OCI-LY7 (cell line): ENCODE measurements at regions not wholly inside any gene's neighbourhood (a gene's known extent, or its start where the extent isn't known, plus 50 kb on each side); places are given as distances from the start of the nearest gene placed in this dataset.

Experiments
- BruUV-seq: library from RNA; stranded (reverse); fragments of 400-500 nt; replicated peaks from 2 replicates; lab custom pipeline; 2021; lab: Mats Ljungman, UMichigan
- CTCF ChIA-PET: fragments of 300-600 bp; sonication (Branson Sonifier 250); formaldehyde crosslinking; loops from one replicate; lab custom pipeline; 2022; ENCODE audit warnings: antibody characterized with exemption; ENCODE audit not compliant: unreplicated experiment; lab: Charles Lee
- POLR2A ChIA-PET: fragments of 300-600 bp; sonication (Branson Sonifier 250); formaldehyde crosslinking; loops from one replicate; lab custom pipeline; 2022; ENCODE audit warnings: antibody characterized with exemption; lab: Charles Lee
- DNase-seq: peaks from one replicate; pipeline ENCODE4 v3.0.0-alpha.2; 2015; ENCODE audit warnings: low spot score
- H2AFZ ChIP-seq: fragments of 200-600 bp; sonication (generic), shearing (Covaris generic); 2 replicates; pipeline ENCODE4 v1.6.1; 2014; ENCODE audit warnings: mild to moderate bottlenecking, antibody characterized with exemption, low read length, moderate library complexity
- H3K27ac ChIP-seq: fragments of 200-600 bp; sonication (generic); 2 replicates; pipeline ENCODE4 v1.5.1; 2014; ENCODE audit warnings: mixed run types, low read depth, mild to moderate bottlenecking, moderate library complexity, low read length, inconsistent platforms; ENCODE audit not compliant: poor library complexity, severe bottlenecking
- H3K36me3 ChIP-seq: fragments of 200-600 bp; sonication (generic); 2 replicates; pipeline ENCODE4 v1.6.1; 2014; ENCODE audit warnings: mild to moderate bottlenecking, antibody characterized with exemption, low read length, moderate library complexity, mixed read lengths; ENCODE audit not compliant: insufficient read depth
- H3K4me1 ChIP-seq: fragments of 200-600 bp; sonication (generic); 2 replicates; pipeline ENCODE4 v1.5.1; 2014; ENCODE audit warnings: mild to moderate bottlenecking, low read length; ENCODE audit not compliant: insufficient read depth, poor library complexity, severe bottlenecking
- H3K4me2 ChIP-seq: fragments of 200-600 bp; sonication (generic); 2 replicates; pipeline ENCODE4 v1.6.1; 2014; ENCODE audit warnings: mild to moderate bottlenecking, low read length
- H3K4me3 ChIP-seq: fragments of 200-600 bp; sonication (generic); 2 replicates; pipeline ENCODE4 v1.5.1; 2014; ENCODE audit warnings: mild to moderate bottlenecking, low read depth, low read length; ENCODE audit not compliant: poor library complexity, severe bottlenecking
- H3K79me2 ChIP-seq: fragments of 200-600 bp; sonication (generic); 2 replicates; pipeline ENCODE4 v1.6.1; 2016; ENCODE audit warnings: low read depth, mild to moderate bottlenecking, low read length, moderate library complexity, mixed read lengths; ENCODE audit not compliant: insufficient read depth
- H3K9me2 ChIP-seq: fragments of 200-600 bp; sonication (generic); 2 replicates; pipeline ENCODE4 v1.6.1; 2016; ENCODE audit warnings: mild to moderate bottlenecking, low read length, mixed read lengths; ENCODE audit not compliant: insufficient read depth
- H3K9me3 ChIP-seq: fragments of 200-600 bp; sonication (generic); 2 replicates; pipeline ENCODE4 v1.6.1; 2014; ENCODE audit warnings: mild to moderate bottlenecking, mixed run types, low read length, mixed read lengths
- H4K20me1 ChIP-seq: fragments of 200-600 bp; sonication (generic); 2 replicates; pipeline ENCODE4 v1.6.1; 2014; ENCODE audit warnings: mild to moderate bottlenecking, antibody characterized with exemption, low read length, moderate library complexity, mixed read lengths; ENCODE audit not compliant: insufficient read depth
- CTCF ChIP-seq: fragments of 200-600 bp; sonication (generic); conservative IDR thresholded peaks from 2 replicates; pipeline ENCODE4 v1.5.1; 2014; ENCODE audit warnings: mild to moderate bottlenecking, antibody characterized with exemption, low read length, moderate library complexity, mixed read lengths
- EZH2phosphoT487 ChIP-seq: fragments of 200-600 bp; sonication (generic); IDR thresholded peaks from 2 replicates; pipeline ENCODE4 v1.6.1; 2018; ENCODE audit warnings: low read depth, borderline replicate concordance, mild to moderate bottlenecking, mixed run types, antibody characterized with exemption, low read length, moderate library complexity, mixed read lengths
- intact Hi-C: fragments of 100-400 bp; cut with micrococcal nuclease; formaldehyde crosslinking; loops from one replicate; pipeline ENCODE4 v1.10.0; 2022; ENCODE audit not compliant: unreplicated experiment

GRCh38 chr20:20897145-20897544 is 184.7 kb upstream of the RALGAPA2 start:
- intact Hi-C loops, result no loop called here
- POLR2A ChIA-PET, result interaction anchor here (0.7 kb wide), 1 partner anchor 82 kb away, joined by 3 read pairs; no protein-coding TSS in a partner anchor
- BruUV-seq, result no TSS peak

GRCh38 chr20:20896606-20897005 is 184.2 kb upstream of the RALGAPA2 start:
- Histone ChIP-seq H3K9me2 (no peaks in the 10 kb centered on the region), H2AFZ (no peak overlapping the region), H3K36me3 (no peaks in the 10 kb centered on the region), H3K4me2 (no peak overlapping the region), H3K27ac (no peak overlapping the region), H3K9me3 (no peaks in the 10 kb centered on the region), H3K4me1 (no peaks in the 10 kb centered on the region), H4K20me1 (no peaks in the 10 kb centered on the region), H3K79me2 (no peaks in the 10 kb centered on the region), H3K4me3 (no peak overlapping the region)
- POLR2A ChIA-PET, result interaction anchor here (0.6 to 0.7 kb wide), 2 partner anchors 83 to 1074 kb away, joined by 3 read pairs; no protein-coding TSS in a partner anchor
- intact Hi-C loops, result no loop called here
- DNase-seq, result no peak
- no peak for TF ChIP-seq EZH2phosphoT487
- no TSS peak for BruUV-seq
- CTCF ChIA-PET, result no interaction called here

More at GRCh38 chr20:20897145-20897544, 184.7 kb upstream of the RALGAPA2 start:
- no peak overlapping the region for H3K4me2 ChIP-seq
- H3K36me3 ChIP-seq, result no peaks in the 10 kb centered on the region
- no peaks in the 10 kb centered on the region for H3K4me1 ChIP-seq
- H4K20me1 ChIP-seq, result no peaks in the 10 kb centered on the region
- DNase-seq, result no peak
- no peaks in the 10 kb centered on the region for H3K9me2 ChIP-seq
- no peak overlapping the region for H3K27ac ChIP-seq
- no peaks in the 10 kb centered on the region for H3K9me3 ChIP-seq
- H2AFZ ChIP-seq, result no peak overlapping the region
- TF ChIP-seq EZH2phosphoT487 (no peak), CTCF (no peak)
- no peaks in the 10 kb centered on the region for H3K79me2 ChIP-seq
- no peak overlapping the region for H3K4me3 ChIP-seq
- CTCF ChIA-PET, result no interaction called here

- Histone ChIP-seq H3K4me3 (no peak overlapping the region), H3K4me2 (no peak overlapping the region), H3K9me2 (no peaks in the 10 kb centered on the region), H3K9me3 (no peaks in the 10 kb centered on the region), H3K36me3 (no peaks in the 10 kb centered on the region), H3K79me2 (no peaks in the 10 kb centered on the region), H3K27ac (no peak overlapping the region), H4K20me1 (no peaks in the 10 kb centered on the region), H2AFZ (no peak overlapping the region), H3K4me1 (no peaks in the 10 kb centered on the region)
- no TSS peak for BruUV-seq
- CTCF ChIA-PET, result no interaction called here
- POLR2A ChIA-PET, result no interaction called here
- TF ChIP-seq CTCF (no peak), EZH2phosphoT487 (no peak)
- intact Hi-C loops, result no loop called here
- DNase-seq, result no peak
Measured at GRCh38 chr20:20895537-20895936, 183.1 kb upstream of the RALGAPA2 start.
